HG03103 (cell line): ENCODE measurements at regions not wholly inside any gene's neighbourhood (a gene's known extent, or its start where the extent isn't known, plus 50 kb on each side); places are given as distances from the start of the nearest gene placed in this dataset.
A peak's percentile ranks its signal among the peaks of the same experiment; 100 is the strongest.
"Not testable (repeated sequence)": the region's sequence is repeated elsewhere in the genome, so short reads cannot be mapped to it uniquely, and the experiment has no call there.

Experiments used
- ATAC-seq: cut with Tn5 transposase; IDR thresholded peaks from one replicate; pipeline ENCODE4 v1.9.1; 2021; ENCODE audit warnings: low read depth; ENCODE audit not compliant: unreplicated experiment

DNA sequence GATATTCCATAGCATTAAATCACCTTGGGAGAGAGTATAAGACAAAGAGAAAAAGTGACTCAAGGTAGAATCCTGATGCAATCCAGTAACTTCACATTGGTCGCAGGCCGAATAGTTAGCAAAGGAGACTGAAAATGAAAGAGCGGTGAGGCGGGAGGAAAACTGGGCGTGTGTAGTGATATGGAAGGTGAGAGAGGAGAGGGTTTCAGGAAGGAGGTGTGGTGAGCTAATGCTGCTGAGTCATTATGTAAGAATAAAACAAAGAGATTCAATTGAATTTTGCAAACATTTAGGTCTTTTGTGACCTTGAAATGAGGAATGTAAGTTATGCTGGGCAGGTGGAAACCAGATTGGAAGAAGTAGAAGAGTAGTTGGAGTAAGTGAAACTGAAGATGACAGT is 235.3 kb downstream of the C3orf38 start:
- ATAC-seq: no peak

DNA sequence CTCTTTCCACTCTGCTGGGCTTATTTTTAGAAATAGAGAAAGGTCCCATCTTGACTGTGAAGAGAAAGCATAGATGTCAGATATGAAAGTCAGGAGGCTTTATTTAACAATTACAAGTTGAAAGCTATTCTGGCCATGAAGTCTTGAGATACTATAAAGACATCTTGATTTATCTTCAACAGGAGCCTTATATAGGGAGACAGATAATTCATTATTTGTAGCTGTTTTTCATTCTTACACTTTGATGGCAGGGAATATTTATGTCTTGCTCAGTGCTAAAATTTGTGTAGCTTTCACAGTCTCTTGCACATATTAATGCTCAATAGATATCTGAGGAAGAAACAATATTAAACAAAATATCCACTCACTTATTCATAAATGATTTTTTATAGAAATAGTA is 248.8 kb downstream of the C3orf38 start:
- ATAC-seq: no peak

DNA sequence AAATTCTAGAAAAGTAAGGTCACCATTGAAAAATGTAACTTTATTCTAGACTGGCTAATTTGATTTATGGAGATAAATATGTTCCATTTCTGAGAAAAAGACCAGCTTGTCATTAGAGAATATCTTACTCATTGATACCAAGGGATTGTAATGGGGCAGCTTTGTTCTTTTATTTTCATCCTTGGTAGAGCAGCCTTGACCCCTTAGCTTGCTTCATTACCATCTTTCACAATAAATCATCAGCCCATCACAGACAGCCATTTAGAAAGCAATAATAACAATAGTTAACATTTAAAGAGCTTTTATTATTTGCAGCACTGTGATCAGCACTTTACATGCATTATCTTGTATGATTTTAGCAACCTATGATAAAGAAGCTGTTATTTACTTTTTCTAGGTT is 253.6 kb downstream of the C3orf38 start:
- ATAC-seq: no peak

DNA sequence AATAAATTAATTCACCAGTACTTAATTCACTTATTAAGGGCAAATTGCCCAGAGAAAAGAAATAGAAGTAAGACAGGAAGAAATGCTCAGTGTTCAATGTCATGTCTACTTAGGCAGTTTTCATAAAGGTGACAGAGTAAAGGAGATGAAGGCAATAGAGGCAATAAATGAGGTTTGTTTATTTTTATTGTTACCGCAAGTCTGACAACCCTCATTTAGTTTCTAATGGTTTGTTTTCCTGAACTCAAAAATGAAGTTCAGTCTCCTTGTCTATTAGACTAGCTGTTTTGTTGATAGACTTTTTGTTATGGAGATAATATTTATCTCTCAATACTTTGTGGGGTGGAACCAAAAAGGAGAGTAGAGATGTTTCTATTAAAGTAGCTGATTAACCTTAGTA is 258.3 kb downstream of the C3orf38 start:
- no peak for ATAC-seq

DNA sequence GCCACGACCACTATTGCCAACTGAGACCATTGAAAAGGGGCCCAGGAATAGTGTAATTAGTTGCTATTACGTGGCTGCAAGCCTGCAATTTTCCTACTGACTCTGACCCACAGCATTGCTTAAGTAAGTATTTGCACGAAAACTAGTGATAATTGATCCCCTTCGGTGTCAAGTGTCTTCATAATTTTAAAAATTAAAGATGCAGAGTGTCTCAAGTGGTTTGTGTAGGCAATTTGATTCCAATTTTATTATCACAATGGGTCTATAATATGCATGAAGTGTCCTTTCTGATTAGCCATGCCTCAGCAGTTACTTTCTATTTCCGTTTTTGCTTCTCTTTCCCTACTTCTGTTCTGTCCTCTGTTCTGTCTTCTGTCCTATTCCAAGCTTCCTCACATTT is 259.2 kb downstream of the C3orf38 start:
- ATAC-seq: no peak

GRCh38 chr3:88410259-88410658 is 260.5 kb downstream of the C3orf38 start:
- no peak for ATAC-seq

- ATAC-seq: no peak
Measured at GRCh38 chr3:88412346-88412745, 262.6 kb downstream of the C3orf38 start.

DNA sequence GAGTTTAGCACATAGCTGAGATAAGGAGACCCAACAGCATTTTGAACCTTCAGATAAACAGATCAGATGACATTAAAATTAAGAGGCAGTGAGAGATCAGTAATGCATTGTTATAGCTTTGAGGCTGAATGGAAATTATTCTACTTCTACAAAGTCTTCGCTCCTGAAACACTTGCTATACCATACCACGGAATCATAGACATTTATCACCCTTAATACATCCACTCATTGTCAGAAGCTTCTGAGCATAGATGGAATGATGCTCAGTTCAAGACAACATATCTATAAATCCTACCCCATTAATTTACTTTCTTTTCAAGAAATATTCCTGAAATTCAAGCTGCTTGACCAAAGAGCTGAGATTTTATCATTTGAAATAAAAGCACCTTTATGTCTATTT is 266.7 kb downstream of the C3orf38 start:
- ATAC-seq: no peak

GRCh38 chr3:88418219-88418618 is 268.5 kb downstream of the C3orf38 start:
- no peak for ATAC-seq

DNA sequence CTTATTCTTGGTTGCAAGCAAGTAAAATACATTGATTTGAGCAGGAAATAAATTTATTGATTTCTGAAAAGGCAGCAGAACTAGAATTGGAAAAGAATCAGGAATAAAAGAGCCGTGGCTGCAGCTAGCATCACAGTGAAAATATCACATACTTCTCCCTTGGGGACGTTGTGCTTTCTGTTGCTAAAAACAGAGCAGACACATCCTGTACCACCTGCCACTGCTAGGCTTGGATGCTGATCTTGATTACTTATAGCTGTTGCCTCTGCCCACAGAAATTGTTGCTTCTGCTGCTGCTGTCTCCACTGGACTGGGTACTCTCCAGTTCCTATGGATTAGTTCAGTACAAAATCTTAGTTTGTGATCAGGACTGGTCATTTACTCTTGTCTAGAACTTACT is 283.8 kb downstream of the C3orf38 start:
- ATAC-seq: peak; percentile 98

DNA sequence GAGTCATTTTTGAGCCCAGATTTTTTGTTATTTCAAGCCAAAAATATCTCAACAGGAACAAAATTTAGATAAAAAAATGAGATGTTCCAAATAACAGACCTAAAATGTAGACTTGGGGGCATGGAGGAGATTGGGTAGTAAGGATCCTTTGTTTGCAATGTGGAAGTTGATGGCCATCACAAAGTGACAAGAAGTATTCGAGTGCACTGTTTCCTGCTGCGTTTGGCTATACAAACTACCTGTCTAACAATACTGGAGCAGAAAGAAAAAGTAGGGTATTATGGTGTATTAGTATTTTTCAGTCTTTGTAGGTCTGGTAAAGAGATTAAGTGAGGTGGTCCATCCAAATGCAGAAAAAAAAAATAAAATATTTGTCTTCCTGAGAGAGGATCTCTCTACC is 284.2 kb downstream of the C3orf38 start:
- ATAC-seq: peak; percentile 16

DNA sequence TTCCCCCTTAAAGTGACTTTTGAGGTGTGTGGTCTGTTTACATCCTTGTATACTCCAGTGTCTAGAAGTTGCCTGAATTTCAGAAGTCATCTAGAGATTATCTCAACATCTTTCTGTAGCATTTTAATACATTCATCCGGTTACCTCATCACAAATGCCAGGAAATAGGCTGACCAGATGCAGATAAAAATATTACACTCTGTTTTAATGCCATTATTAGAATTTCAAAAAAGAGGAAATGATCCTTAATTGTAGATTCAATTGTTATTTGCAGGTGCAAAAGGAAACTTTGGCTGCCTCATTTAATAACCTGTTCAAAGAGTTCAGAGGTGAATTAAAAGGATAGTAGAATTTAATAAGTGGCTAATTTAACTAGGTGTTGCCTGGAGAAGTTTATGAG is 290.9 kb downstream of the C3orf38 start:
- ATAC-seq: peak; percentile 85

- no peak for ATAC-seq
Measured at GRCh38 chr3:88443066-88443465, 293.3 kb downstream of the C3orf38 start.

DNA sequence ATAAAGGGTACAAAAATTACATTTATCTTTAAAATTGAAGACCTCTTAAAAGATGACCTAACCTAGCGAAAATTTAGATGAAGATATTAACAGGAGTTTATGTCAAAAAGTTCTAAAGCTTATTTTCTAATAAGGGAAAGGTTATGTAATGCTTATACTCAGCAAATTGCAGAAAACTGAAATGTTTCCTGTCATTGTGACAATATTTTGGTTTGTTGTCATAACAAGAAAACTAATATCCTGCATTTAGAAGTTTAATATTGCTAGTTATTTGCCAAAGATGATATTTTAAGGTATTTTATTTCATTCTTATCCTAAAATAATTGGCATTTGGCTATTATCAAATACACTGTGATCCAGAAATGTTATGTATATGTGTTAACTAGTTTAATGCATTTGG is 294.5 kb downstream of the C3orf38 start:
- no peak for ATAC-seq

DNA sequence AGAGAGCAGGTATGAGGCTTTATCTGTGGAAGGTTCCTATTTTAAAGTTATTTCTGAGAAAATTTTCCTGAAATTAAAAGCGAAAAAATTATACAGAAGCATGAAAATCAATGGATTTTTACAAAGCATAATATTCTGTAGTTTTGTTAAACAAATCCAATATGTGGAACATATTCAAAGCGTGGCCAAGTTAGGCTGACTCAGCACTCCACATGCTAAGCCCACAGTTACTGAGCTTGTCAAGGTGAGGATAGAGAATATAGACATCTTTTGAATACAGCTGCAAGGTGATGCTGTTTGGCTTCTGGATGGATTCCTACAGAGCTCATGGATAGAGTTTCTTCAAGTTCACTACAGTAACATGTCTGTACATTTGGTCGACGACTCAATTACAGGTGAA is 302.5 kb downstream of the C3orf38 start:
- ATAC-seq: no peak

DNA sequence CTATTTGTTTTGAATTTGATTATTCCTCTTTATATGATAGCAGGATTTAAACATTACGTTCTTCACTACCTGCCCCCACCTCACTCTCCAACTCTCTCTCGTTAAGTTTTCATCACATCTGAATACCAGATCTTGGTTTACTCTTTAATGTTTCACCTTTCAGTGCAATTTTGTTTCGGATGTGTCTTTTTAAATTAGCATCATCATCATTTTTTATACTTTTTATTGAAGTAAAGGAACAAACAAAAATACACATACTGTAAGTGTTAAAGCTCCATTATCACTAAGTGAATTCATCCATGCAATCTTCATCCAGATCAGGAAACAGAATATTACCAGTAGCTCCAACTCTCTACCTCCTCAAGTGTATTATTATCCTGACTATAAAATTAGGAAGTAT is 310.6 kb downstream of the C3orf38 start:
- ATAC-seq: no peak

DNA sequence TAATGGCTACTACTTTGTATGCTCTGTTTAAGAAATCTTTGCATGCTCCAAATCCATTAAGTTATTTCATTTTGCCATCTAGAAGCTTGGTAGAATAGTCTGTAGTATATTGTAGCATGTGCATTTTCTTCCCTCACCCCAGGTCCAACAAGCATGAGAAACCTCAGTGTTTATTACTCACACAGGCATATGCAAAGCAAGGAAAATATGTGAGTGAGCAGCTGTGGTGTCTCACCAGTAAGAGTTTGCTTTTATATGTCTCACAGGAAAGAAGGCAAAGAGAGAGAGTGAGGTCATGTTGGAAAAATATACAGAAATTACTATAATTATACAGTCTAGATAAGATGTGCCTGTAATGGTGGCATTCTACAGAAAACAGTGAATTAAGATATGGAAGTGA is 312.5 kb downstream of the C3orf38 start:
- ATAC-seq: no peak

- no peak for ATAC-seq
Measured at GRCh38 chr3:88467191-88467590, 317.4 kb downstream of the C3orf38 start.

DNA sequence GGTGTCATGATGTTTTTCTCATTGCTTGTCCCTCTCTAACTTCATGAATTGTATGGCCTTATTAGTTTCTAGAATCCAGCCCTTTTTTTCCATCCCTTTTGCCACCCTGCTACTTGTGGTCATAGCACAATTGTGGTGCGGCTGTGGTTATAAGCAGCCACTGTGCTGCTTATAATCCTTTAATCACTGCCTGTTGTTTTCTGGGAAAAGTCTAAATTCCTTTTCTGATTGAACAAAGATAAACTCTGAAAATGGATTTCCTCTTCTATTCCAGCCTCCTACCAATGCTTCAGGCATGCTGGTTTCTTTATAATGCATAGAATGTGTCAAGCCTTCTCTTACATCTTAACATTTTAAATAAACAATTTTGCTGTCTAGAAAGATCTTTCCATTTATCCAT is 319.5 kb downstream of the C3orf38 start:
- no peak for ATAC-seq

- ATAC-seq: no peak
Measured at GRCh38 chr3:88478460-88478859, 328.7 kb downstream of the C3orf38 start.

DNA sequence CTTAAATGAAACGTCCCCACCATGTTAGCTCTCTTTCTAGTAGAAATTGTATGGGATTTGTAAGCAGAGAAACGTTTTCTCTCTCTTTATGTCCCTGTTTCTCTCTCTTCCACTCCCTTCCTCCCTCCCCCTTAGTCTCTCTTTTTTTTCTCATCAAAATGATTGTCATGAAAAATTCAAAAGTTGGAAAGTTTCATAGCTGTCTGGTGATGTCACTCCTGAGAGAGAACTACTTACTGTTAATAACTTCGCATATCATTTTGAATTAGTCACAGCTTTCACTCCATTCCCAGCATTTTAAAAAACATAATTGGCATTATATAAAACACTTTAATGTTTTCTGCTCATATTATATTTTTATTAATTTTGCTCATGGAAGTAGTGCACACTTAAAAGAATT is 331.1 kb downstream of the C3orf38 start:
- no peak for ATAC-seq

GRCh38 chr3:88485001-88485400 is 335.2 kb downstream of the C3orf38 start:
- no peak for ATAC-seq

DNA sequence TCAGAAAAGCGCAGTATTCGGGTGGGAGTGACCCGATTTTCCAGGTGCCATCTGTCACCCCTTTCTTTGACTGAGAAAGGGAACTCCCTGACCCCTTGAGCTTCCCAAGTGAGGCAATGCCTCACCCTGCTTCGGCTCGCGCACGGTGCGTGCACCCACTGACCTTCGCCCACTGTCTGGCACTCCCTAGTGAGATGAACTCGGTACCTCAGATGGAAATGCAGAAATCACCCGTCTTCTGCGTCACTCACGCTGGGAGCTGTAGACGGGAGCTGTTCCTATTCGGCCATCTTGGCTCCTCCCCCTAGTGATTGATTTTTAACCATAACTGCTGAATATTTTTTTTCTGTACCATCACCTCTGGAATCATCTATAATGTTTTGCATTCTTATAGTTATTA is 359.1 kb downstream of the C3orf38 start:
- ATAC-seq: not testable (repeated sequence)

GRCh38 chr3:88509582-88509981 is 359.8 kb downstream of the C3orf38 start:
- no peak for ATAC-seq
